IPS-15b (cell line): ENCODE measurements at regions not wholly inside any gene's neighbourhood (a gene's known extent, or its start where the extent isn't known, plus 50 kb on each side); places are given as distances from the start of the nearest gene placed in this dataset.

Source experiments
- H3K27me3 ChIP-seq: one replicate; pipeline ENCODE4 v1.6.1; 2013; ENCODE audit warnings: low read length; ENCODE audit not compliant: control insufficient read depth, insufficient read depth
- H3K36me3 ChIP-seq: one replicate; pipeline ENCODE4 v1.6.1; 2013; ENCODE audit warnings: low read length; ENCODE audit not compliant: control insufficient read depth, insufficient read depth
- H3K4me1 ChIP-seq: one replicate; pipeline ENCODE4 v1.6.1; 2013; ENCODE audit warnings: mild to moderate bottlenecking, low read length; ENCODE audit not compliant: control insufficient read depth, insufficient read depth
- H3K4me3 ChIP-seq: one replicate; pipeline ENCODE4 v1.5.1; 2013; ENCODE audit warnings: low read depth, low read length
- H3K9ac ChIP-seq: one replicate; pipeline ENCODE4 v1.6.1; 2013; ENCODE audit warnings: low read depth, mild to moderate bottlenecking, low read length
- H3K9me3 ChIP-seq: one replicate; pipeline ENCODE4 v1.6.1; 2013; ENCODE audit warnings: mild to moderate bottlenecking, low read length; ENCODE audit not compliant: control insufficient read depth, insufficient read depth

- Histone ChIP-seq H3K4me3 (no peak overlapping the region), H3K9me3 (no peaks in the 10 kb centered on the region), H3K9ac (no peak overlapping the region), H3K4me1 (no peaks in the 10 kb centered on the region), H3K36me3 (no peaks in the 10 kb centered on the region), H3K27me3 (peaks cover 18% of the 10 kb centered on the region)
These were observed 80.3 kb upstream of the NECTIN1 start for GRCh38 chr11:119809346-119809745.

GRCh38 chr11:119808407-119809185 lies 79.6 kb upstream of the NECTIN1 start:
- H3K36me3 ChIP-seq = no peaks in the 10 kb centered on the region
- peaks cover 18% of the 10 kb centered on the region for H3K27me3 ChIP-seq
- no peak overlapping the region for H3K4me3 ChIP-seq
- no peaks in the 10 kb centered on the region for H3K9me3 ChIP-seq
- no peak overlapping the region for H3K9ac ChIP-seq
- H3K4me1 ChIP-seq = no peaks in the 10 kb centered on the region

- Histone ChIP-seq H3K4me1 (no peaks in the 10 kb centered on the region), H3K27me3 (peaks cover 21% of the 10 kb centered on the region), H3K9ac (no peak overlapping the region), H3K4me3 (no peak overlapping the region), H3K9me3 (no peaks in the 10 kb centered on the region), H3K36me3 (no peaks in the 10 kb centered on the region)
These were observed 78.8 kb upstream of the NECTIN1 start for GRCh38 chr11:119807841-119808240.

- Histone ChIP-seq H3K27me3 (peaks cover 23% of the 10 kb centered on the region), H3K4me1 (no peaks in the 10 kb centered on the region), H3K9me3 (no peaks in the 10 kb centered on the region), H3K36me3 (no peaks in the 10 kb centered on the region), H3K4me3 (no peak overlapping the region), H3K9ac (no peak overlapping the region)
These were observed 78.4 kb upstream of the NECTIN1 start for GRCh38 chr11:119807402-119807801.

- H3K4me3 ChIP-seq = no peak overlapping the region
These were observed 77.3 kb upstream of the NECTIN1 start for GRCh38 chr11:119806064-119806915.

GRCh38 chr11:119805663-119806062 lies 76.7 kb upstream of the NECTIN1 start:
- peaks cover 33% of the 10 kb centered on the region for H3K27me3 ChIP-seq
- no peak overlapping the region for H3K9ac ChIP-seq
- H3K4me3 ChIP-seq = no peak overlapping the region
- H3K4me1 ChIP-seq = no peaks in the 10 kb centered on the region
- no peaks in the 10 kb centered on the region for H3K36me3 ChIP-seq
- H3K9me3 ChIP-seq = no peaks in the 10 kb centered on the region

More at GRCh38 chr11:119806064-119806915, 77.3 kb upstream of the NECTIN1 start:
- H3K27me3 ChIP-seq = peaks cover 27% of the 10 kb centered on the region
- H3K36me3 ChIP-seq = no peaks in the 10 kb centered on the region
- H3K4me1 ChIP-seq = no peaks in the 10 kb centered on the region
- H3K9me3 ChIP-seq = no peaks in the 10 kb centered on the region
- no peak overlapping the region for H3K9ac ChIP-seq

GRCh38 chr11:119804698-119805097 lies 75.7 kb upstream of the NECTIN1 start:
- Histone ChIP-seq H3K9me3 (no peaks in the 10 kb centered on the region), H3K4me3 (no peak overlapping the region), H3K27me3 (peaks cover 38% of the 10 kb centered on the region)

GRCh38 chr11:119803726-119804294 lies 74.8 kb upstream of the NECTIN1 start:
- H3K9me3 ChIP-seq = no peaks in the 10 kb centered on the region
- H3K4me3 ChIP-seq = no peak overlapping the region
- H3K4me1 ChIP-seq = no peaks in the 10 kb centered on the region
- H3K36me3 ChIP-seq = no peaks in the 10 kb centered on the region
- no peak overlapping the region for H3K9ac ChIP-seq
- H3K27me3 ChIP-seq = peaks cover 43% of the 10 kb centered on the region

More at GRCh38 chr11:119804698-119805097, 75.7 kb upstream of the NECTIN1 start:
- H3K9ac ChIP-seq = no peak overlapping the region
- H3K4me1 ChIP-seq = no peaks in the 10 kb centered on the region
- H3K36me3 ChIP-seq = no peaks in the 10 kb centered on the region

GRCh38 chr11:119803139-119803538 lies 74.1 kb upstream of the NECTIN1 start:
- H3K27me3 ChIP-seq = peaks cover 47% of the 10 kb centered on the region
- H3K9ac ChIP-seq = no peak overlapping the region
- H3K36me3 ChIP-seq = no peaks in the 10 kb centered on the region
- H3K9me3 ChIP-seq = no peaks in the 10 kb centered on the region
- H3K4me1 ChIP-seq = no peaks in the 10 kb centered on the region
- no peak overlapping the region for H3K4me3 ChIP-seq

- H3K4me1 ChIP-seq = peaks cover under 1% of the 10 kb centered on the region
- H3K9me3 ChIP-seq = no peaks in the 10 kb centered on the region
- H3K36me3 ChIP-seq = no peaks in the 10 kb centered on the region
- H3K4me3 ChIP-seq = no peak overlapping the region
- H3K27me3 ChIP-seq = peaks cover 47% of the 10 kb centered on the region
- H3K9ac ChIP-seq = no peak overlapping the region
These were observed 73.7 kb upstream of the NECTIN1 start for GRCh38 chr11:119802670-119803069.

GRCh38 chr11:119800619-119801018 lies 71.6 kb upstream of the NECTIN1 start:
- Histone ChIP-seq H3K9ac (no peak overlapping the region), H3K9me3 (no peaks in the 10 kb centered on the region), H3K4me1 (peaks cover 17% of the 10 kb centered on the region), H3K4me3 (no peak overlapping the region), H3K36me3 (no peaks in the 10 kb centered on the region), H3K27me3 (peaks cover 59% of the 10 kb centered on the region)
